HG03108 (cell line): ENCODE measurements at regions not wholly inside any gene's neighbourhood (a gene's known extent, or its start where the extent isn't known, plus 50 kb on each side); places are given as distances from the start of the nearest gene placed in this dataset.

Source experiments
- ATAC-seq: cut with Tn5 transposase; IDR thresholded peaks from one replicate; pipeline ENCODE4 v1.9.1; 2021; ENCODE audit warnings: moderate library complexity; ENCODE audit not compliant: unreplicated experiment

GRCh38 chr7:120205101-120205500 lies 67.9 kb upstream of the KCND2 start:
- no peak for ATAC-seq

GRCh38 chr7:120207037-120207436 lies 65.9 kb upstream of the KCND2 start:
- ATAC-seq, result no peak

- ATAC-seq, result no peak
These were observed 57.3 kb upstream of the KCND2 start for GRCh38 chr7:120215654-120216053.

GRCh38 chr7:120216947-120217346 lies 56.0 kb upstream of the KCND2 start:
- no peak for ATAC-seq

GRCh38 chr7:120218712-120219111 lies 54.3 kb upstream of the KCND2 start:
- ATAC-seq, result no peak

- ATAC-seq, result no peak
These were observed 51.3 kb upstream of the KCND2 start for GRCh38 chr7:120221666-120222065.
